GF-D8 (cell line): ENCODE measurements at regions not wholly inside any gene's neighbourhood (a gene's known extent, or its start where the extent isn't known, plus 50 kb on each side); places are given as distances from the start of the nearest gene placed in this dataset.
A peak's percentile ranks its signal among the peaks of the same experiment; 100 is the strongest.
"Not testable (repeated sequence)": the region's sequence is repeated elsewhere in the genome, so short reads cannot be mapped to it uniquely, and the experiment has no call there.

Experiments used
- DNase-seq: peaks from one replicate; lab custom pipeline; 2025; lab: John Stamatoyannopoulos, UW

DNA sequence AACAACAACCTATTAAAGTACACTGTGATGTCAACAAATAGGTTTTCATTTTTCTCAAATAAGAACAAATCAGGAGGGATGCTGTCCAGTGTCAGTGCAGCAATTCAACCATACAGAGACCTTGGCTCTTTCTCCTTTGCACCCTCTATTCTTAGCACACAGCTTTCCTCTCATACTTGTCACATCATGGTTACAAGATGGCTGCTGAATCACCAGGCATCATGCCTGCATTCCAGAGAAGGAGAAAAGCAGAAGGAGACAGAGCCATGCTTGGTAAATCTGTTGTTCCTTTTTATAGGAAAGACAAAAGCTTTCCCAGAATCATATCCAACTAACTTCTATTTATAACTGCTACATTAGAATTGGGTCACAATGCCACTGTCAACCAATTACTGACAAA lies 124.7 kb upstream of the VLDLR start:
- no peak for DNase-seq

DNA sequence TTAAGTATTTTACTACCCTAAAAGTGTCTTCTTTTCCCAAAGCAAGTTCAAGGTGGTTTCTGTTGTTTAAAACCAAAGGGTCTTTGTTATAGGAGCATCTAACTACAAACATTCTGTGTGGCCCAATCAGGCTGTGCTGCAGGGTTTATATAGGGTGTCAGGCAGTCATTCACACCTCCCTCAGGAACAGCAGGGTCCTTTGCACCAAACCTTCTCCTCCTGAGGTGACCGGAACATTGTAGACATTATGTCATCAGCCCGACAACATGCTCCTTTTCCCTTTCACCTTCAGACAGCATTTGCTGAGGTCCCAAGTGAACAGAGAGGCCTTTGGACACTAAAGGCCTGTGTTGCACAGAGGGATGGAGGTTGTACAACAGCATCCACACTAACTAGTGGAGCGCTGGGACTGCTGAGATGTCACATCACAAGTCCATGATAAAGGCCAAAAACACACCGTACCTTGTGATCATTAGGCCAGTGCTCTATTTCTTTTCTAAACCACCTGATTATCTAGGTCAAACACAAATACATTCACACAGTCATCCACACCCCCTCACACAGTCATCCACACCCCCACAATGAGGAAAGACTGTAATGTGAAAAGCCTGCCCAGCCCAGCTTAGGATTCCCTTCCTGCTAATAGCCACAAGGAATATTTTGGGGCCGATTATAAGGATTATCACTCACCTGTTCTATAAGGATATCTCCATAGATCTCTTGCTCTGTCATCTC lies 123.8 kb upstream of the VLDLR start:
- no peak for DNase-seq

DNA sequence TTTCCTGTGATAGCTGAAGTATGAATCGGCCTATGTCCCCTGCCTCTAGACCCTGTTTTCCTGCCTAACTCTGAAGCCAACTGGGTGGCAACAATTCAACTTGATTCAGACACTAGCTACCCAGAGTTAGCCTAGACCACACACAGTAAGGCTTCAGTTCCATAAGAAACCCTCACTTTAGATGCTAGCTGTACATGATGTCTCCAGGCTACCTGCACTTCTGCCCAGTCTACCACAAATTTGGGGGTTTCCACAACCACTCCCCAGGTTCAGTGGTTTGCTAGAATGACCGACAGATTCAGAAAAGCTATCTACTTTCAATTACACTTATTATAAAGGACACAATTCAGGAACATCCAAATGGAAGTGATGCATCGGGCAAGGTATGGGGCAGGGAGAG lies 119.4 kb upstream of the VLDLR start:
- DNase-seq: no peak

DNA sequence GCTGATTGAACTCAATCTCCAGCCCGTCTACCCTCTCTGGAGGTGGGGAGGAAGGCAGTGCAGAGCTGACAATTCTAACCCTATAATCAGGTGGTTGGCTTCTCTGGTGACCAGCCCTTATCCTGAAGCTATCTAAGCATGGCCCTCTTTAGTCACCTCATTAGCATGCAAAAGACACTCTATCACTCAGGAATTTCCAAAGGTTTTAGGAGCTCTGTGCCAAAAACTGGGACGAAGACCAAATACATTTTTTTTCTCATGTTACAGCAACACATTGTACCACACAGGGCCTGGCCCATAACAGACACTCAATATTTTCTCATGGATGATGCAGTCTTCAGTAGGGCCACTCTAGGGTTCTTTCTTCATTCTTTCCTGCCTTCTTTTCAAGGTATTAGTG lies 118.8 kb upstream of the VLDLR start:
- no peak for DNase-seq

DNA sequence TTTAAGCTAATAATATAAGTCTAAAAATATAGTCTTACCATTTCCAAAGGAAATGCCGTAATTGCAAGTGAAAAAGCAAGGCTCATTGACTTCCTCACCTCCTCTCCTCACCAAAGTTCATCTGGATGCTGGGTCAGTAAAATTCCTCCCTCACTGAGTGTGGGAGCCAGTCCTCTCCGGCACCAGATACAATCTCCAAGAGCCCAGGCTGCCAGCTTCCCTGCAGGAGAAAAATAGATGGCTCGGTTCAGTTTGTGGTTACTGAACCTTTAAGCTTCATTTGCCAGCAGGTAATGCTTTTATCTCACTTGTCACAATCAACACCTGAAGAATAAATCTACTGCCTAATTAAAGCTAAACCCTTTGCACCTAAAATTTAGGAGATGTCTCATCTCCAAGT lies 115.3 kb upstream of the VLDLR start:
- no peak for DNase-seq

DNA sequence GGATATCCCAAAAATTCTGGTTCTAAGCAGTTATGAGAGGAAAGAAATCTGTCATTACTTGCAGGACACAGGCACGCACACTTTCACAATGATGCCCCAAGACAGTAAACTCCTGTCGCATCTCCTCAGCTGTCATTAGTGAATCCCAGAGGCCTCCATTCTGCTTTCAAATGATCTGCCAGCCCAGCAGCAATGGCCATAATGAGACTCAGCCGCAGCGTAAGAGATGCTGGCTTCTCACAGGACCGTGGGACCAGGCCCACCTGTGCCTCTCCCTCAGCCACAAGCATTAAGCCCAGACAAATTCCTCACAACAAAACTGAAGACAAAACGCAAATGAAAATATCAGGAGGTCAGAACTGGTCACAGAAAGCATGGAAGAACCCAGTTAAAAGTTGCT lies 98.0 kb upstream of the VLDLR start:
- DNase-seq: no peak

DNA sequence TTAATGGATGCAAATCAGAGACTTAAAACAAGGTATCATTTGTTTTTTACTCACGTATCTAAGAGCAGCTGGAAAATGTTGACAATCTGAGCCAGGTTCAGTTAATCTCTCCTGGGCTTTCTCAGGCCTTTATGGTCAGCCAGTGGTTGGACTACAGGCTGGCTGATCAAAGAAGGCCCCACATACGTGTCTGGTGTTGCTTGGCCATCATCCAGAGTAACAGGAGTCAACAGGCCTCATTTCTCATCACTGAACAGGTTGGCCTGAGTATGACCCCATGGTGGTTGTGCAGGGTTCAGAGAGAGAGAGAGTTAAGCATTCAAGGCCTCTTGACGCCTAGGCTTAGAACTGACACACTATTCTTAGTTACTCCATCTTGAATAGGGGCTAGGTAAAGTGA lies 97.0 kb upstream of the VLDLR start:
- no peak for DNase-seq

DNA sequence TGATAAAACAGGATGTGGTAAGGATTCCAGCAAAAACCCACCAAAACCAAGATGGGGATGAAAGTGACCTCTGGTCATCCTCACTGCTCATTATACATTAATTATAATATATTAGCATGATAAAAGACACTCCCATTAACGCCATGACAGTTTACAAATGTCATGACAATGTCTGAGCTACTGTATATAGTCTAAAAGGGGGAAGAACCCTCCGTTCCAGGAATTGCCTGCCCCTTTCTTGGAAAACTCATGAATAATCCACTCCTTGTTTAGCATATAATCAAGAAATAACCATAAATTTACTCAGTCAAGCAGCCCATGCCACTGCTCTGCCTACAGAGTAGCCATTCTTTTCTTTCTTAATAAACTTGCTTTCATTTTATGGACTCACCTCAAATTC lies 96.4 kb upstream of the VLDLR start:
- DNase-seq: no peak

DNA sequence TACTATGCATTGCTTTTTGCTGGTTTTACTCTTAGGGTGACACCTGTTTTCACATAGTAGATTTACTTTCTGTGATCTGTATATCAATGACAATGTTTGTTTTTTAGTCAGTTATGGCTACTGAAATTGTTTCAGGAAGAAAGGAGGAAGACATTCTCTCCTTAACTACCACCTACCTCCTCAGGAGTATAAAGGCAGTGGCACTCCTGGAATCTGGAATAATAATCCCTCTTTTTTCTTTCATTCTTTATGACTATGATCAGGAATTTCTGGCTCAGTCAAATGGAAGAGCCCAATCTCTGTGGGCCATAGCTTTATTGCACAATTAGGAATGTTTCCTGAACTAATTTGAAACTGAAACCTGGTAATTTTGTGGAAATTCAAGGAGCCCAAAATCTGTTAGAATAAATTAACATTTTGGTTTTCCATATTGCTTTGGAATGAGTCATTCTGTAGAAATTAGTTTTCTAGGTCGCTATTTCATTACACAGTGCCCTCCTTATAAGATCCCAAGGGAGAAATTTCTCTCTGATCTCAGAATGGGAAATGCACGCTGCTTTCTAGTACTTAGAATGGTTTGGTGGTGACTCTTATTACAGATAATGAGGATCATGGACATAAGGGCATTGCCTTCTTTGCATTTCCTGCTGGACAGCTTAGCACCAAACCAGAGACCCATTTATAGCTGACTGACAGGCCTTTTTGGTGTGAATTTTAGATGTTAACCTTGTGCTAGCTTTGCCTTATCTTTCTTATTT lies 95.3 kb upstream of the VLDLR start:
- DNase-seq: no peak

DNA sequence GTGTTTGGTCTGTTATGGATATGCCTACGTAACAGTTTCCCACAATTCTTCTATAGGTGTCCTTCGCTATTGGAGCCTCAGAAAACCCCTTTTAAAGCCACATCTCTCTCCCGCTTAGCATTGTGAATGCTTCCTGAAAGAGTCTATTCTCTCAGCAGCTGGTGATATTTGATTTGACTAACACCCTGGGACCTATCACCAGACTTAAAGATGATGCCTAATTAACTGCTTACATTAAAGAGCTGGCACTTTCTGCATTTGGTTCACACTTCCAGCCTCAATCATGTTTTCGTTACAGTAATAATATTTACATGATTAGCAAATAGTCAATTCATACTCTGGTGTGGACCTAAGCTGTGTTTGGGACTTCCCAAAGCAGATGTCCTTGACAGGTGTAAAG lies 90.1 kb upstream of the VLDLR start:
- DNase-seq: no peak

DNA sequence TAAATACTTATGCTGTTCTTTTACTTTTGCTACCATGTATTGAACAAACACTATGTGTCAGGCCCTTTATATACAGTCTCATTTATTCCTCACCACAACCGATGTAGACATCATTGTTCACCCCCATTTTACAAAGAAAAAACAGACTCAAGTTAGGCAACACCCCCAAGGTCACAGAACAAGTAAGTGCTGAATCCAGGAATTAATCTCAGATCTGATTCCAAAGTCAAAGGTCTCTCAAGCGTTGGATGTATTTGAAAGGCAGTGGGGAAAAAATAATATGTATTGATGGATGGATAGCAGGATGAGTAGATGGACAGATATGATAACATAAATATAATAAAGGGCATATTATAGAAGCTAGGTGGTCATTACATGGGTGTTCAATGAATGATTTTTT lies 85.1 kb upstream of the VLDLR start:
- no peak for DNase-seq

DNA sequence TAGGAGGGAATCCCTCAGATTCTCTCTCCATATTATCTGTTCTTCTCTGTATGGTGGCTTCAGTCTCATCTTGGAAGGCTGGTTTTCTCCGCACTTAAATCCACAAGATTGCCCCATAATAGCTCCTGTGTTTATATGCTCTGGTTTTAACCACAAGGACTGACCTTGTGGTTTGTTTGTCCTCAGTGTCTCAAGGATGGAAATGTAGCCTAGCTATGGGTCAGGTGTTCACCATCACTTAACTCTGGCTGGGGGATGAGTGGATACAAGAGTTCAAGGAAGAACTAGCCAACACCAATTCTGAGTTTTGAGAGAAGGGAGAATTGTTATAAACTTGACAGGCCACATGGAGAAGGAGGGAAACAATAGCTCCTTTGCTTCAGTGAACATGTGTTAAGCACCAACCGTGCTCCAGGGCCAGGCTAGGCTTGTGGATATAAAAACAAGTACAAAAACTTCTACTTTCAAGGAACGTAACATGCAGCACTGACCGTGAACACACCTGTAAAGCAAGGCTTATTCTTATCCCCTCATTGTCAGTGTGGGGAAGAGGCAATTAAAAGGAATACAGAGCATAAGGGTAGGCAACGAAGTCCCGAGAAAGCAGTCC lies 75.6 kb upstream of the VLDLR start:
- no peak for DNase-seq

DNA sequence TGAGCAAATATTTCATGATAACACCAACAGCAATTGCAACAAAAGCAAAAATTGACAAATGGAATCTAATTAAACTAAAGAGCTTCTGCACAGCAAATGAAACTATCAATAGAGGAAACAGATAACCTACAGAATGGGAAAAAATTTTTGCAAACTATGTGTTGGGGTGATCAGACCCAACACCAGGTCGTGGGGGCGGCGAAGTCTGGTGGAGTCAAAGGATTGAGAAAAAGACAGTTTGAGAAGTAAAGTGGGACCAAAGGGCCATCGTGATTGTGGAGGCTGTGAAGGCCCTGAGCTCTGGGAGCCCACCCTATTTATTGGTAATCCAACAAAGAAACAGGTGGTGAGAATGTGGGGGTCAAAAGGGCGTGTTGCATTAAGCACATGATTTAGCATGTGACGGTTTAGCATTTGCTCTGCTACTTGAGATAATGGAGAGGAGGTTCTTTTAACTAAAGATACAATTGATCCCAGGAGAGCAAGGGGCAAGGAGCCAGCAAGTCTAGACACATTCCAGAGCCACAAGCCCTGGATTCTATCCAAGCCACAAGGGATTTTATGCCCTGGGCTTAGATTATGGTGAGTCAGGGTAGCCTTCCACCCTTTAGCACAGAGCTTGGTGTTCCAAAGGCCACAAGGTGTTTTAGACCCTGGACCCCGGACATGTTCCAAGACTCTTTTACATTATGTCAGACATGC lies 65.5 kb upstream of the VLDLR start:
- not testable (repeated sequence) for DNase-seq

DNA sequence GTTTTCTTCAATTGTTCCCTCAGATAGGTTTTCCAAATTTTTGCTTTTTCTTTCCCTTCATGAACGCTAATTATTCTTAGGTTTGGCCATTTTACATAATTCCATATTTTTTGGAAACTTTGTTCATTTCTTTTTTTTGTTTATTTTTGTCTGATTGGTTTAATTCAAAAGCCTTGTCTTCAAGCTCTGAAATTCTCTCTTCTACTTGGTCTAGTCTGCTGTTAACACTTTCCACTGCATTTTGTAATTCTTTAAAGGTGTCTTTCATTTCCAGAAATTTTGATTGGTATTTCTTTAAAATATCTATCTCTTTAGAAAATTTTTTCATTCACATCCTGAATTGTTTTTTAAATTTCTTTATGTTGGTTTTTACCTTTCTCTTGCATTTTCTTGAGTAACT lies 63.9 kb upstream of the VLDLR start:
- no peak for DNase-seq

DNA sequence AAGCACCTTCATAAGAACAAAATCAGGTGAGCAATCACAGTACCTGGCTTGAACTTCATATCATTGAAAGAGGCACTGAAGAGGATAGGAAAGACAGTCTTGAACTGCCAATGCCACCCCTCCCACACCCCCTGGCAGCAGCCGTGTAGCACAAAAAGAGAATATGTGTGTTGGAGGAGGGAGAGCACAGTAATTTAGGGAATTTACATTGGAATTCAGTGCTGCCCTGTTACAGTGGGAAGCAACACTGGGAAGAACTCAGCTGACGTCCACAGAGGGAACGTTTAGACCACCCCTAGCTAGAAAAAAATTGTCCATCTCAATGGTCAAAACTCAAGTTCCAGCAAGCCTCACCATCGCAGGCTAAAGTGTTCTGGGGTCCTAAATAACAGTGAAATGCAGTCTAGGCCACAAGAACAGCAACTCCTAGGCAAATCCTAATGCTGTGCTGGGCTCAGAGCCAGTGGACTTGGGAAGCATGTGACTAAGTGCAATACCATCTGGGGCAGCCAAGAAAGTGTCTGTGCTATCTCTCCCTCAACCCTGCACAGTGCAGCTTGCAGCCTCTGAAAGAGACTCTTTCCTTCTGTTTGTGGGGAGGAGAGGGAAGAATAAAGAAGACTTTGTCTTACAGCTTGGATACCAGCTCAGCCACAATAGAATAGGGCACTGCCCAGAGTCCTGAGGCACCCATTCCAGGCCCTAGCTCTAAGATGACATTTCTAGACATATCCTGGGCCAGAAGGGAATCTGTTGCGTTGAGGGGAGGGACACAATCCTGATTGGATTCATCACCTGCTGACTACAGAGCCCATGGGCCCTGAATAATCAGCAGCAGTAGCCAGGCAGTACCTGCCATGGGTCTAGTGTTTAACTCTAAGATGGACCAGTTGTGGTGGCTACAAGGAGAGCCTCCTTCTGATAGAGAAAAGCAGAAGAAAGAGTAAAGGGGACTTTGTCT lies 62.1 kb upstream of the VLDLR start:
- DNase-seq: no peak

DNA sequence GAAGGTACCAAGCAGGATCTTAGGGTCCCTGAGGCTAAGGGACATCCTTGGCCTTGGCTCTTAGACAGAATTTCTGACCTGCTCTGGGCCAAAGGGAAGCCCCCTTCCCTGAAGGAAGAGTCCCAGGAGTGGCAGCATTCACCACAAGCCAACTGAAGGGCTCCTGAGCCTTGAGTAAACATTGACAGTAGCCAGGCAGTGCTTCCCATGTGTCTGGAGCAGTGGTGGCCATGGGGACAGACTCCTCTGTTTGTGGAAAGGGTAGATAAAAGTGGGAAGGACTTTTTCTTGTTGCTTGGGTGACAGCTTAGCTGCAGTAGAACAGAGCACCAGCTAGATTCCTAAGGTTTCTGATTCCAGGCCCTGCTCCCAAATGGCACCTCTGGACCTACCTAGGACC lies 61.4 kb upstream of the VLDLR start:
- no peak for DNase-seq

DNA sequence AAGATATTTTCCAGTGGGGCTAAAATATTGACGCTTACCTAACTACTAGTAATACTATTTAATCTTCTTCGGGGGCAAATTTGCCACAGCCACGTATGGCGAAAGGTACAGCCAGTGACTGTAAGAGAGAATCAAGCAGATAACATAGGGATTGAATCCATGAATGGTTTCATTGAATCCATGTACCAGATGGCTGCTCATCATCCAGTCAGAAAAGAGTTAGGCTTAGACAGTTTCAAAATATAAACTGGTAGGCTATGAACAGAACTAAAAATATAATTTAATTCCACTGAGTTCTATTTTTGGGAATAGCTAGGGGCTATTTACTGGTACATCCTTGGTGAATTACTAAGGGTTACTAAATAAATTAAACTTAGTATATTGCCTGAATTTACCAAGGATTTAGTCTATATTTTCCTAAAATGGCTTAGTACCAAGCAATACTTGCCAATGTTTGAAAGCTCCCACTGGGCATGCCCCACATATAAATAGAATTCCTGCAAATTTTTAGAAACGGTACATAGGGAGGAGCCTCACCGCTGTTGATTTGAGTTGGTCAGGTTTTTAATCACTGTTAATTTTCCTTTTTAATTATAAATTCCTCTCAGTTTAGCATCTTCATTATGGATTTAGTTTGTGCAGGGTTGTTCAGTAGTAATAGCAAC lies 55.8 kb upstream of the VLDLR start:
- no peak for DNase-seq

DNA sequence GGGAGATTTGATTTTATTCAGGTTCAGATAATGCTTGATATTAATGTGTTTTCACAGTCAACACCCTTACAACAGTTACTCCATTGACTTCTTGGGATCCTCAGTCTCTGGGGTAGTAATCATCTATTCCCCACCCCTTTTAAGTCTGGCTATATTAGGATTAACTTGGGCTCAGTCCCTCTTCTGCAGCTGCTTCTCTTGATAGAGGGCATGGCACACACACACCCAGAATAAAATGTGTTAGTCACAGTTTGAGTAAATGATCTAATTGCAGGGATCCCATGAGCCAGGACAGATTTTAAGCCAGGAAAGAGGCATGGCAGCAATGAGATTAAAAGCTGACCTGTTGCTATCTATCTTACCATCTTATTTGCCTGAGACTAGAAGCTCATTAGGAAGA lies 53.7 kb upstream of the VLDLR start:
- no peak for DNase-seq

DNA sequence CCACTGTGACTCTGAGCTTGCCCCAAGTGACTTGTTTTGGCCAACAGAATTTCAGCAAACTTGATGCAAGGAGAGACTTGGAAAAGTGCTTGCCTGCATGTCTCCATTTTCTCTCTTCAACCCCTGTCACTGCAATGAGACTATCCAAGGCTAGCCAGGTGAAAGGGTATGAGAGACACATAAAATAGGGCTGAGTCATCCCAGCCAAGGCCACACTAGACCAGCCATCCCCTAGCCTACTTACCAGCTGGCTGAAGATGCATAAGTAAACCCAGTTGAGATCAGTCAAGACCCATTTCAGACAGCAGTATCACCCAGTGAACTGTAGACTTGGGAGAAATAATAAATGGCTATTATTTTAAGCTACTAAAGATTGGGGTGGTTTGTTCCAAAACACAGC lies 52.9 kb upstream of the VLDLR start:
- no peak for DNase-seq

DNA sequence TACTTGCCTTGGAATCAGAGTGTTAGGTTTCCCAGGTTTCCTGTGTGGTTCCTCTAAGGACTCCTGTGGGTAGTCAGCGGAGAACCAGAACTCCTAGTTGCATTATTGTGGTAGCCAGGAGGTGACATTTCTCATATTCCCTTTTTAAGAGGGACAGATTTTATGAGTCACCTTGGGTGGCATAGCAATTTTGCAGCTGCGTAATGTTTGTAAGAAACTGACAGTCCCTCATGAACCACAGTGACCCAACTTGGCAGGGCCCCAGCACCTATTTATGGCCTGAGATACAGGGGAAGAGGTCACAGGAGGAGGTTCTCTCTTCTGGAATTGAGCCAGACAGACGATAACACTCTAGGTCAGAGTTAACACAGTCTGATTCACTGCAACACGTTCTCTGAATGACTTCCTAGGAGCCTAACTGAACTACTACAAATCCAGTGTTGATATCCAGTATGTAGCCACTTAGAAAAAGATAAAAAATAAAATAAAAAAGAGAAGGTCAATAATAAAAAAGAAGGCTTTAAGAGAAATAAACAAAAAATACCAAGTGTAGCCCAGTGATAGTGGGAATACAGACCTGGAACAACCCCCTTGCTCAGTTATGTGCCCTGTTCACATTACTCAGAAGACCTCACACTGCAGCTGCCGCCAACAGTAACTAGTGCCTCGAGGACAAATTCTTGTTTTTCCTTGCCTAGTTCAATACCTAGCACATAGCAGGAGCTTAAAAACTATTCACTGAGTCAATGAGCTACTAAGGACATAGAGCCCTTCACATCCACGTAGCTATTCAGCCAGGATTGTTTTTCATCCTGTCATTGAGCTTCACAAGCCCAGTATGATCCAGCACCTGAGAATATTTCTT lies 50.7 kb upstream of the VLDLR start:
- DNase-seq: peak; percentile 93
